ENCODE measurements at regions not wholly inside any gene's neighbourhood (a gene's known extent, or its start where the extent isn't known, plus 50 kb on each side); places are given as distances from the start of the nearest gene placed in this dataset.

DNA sequence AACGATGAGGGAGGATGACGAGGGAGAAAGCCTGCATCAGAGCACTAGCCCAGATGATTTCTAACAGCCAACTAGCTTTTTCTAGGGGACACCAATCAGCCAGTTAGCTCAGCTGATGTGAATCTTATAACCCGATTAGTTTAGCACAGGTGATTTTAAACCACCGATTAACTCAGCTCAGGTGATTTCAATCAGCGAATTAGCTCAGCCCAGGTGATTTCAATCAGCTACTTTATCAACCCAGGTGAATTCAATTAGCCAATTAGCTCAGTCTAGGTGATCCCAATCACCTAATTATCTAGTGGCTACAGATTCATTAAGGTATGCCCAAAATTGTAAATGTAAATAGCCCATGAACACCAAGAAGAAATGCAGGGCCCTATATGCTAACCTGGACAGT is 146.9 kb downstream of the ZNF486 start:
- TF ChIP-seq POLR2A (IDR thresholded peaks at IDR 0.05): no peak
- TF ChIP-seq, protein P1, sequence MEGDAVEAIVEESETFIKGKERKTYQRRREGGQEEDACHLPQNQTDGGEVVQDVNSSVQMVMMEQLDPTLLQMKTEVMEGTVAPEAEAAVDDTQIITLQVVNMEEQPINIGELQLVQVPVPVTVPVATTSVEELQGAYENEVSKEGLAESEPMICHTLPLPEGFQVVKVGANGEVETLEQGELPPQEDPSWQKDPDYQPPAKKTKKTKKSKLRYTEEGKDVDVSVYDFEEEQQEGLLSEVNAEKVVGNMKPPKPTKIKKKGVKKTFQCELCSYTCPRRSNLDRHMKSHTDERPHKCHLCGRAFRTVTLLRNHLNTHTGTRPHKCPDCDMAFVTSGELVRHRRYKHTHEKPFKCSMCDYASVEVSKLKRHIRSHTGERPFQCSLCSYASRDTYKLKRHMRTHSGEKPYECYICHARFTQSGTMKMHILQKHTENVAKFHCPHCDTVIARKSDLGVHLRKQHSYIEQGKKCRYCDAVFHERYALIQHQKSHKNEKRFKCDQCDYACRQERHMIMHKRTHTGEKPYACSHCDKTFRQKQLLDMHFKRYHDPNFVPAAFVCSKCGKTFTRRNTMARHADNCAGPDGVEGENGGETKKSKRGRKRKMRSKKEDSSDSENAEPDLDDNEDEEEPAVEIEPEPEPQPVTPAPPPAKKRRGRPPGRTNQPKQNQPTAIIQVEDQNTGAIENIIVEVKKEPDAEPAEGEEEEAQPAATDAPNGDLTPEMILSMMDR (IDR thresholded peaks at IDR 0.05): no peak
